ENCODE measurements at regions not wholly inside any gene's neighbourhood (a gene's known extent, or its start where the extent isn't known, plus 50 kb on each side); places are given as distances from the start of the nearest gene placed in this dataset.

- no peak overlapping the region for H3K4me3 ChIP-seq
- no peak overlapping the region for H3K27ac ChIP-seq
- TF ChIP-seq POLR2A (IDR thresholded peaks at IDR 0.05) (no peak), CTCF (IDR thresholded peaks at IDR 0.05) (no peak)
- no peaks in the 10 kb centered on the region for H3K27me3 ChIP-seq
- ATAC-seq (no peak), DNase-seq (no peak)
- intact Hi-C loops (cut with DNase I), result no loop called here
- no peaks in the 10 kb centered on the region for H3K9me3 ChIP-seq
- WGBS (ENCODE audit: insufficient coverage, low coverage, low lambda C conversion rate, missing lambda C conversion rate), result 84% methylated on average over 13 of the region's 13 CpGs
- no peaks in the 10 kb centered on the region for H3K36me3 ChIP-seq
- no peaks in the 10 kb centered on the region for H3K4me1 ChIP-seq
Measured at GRCh38 chr13:89880201-89880600, 1467.3 kb upstream of the MIR17HG start.

- no peaks in the 10 kb centered on the region for H3K36me3 ChIP-seq
- intact Hi-C loops (cut with DNase I), result no loop called here
- no peak for DNase-seq
- no peak overlapping the region for H3K4me3 ChIP-seq
- H3K27me3 ChIP-seq, result no peaks in the 10 kb centered on the region
- H3K9me3 ChIP-seq, result no peaks in the 10 kb centered on the region
- TF ChIP-seq POLR2A (IDR thresholded peaks at IDR 0.05) (no peak), CTCF (IDR thresholded peaks at IDR 0.05) (no peak)
- no peak for ATAC-seq
- 68% methylated on average over 3 of the region's 41 CpGs for WGBS (ENCODE audit: insufficient coverage, low coverage, low lambda C conversion rate, missing lambda C conversion rate)
- H3K27ac ChIP-seq, result no peak overlapping the region
- H3K4me1 ChIP-seq, result no peaks in the 10 kb centered on the region
Measured at GRCh38 chr13:89883893-89884448, 1463.5 kb upstream of the MIR17HG start.

GRCh38 chr13:89890806-89891205, 1456.7 kb upstream of the MIR17HG start:
- H3K4me3 ChIP-seq, result no peak overlapping the region
- DNase-seq, result no peak
- intact Hi-C loops (cut with DNase I), result no loop called here
- no peaks in the 10 kb centered on the region for H3K9me3 ChIP-seq
- no peak for ATAC-seq
- no peaks in the 10 kb centered on the region for H3K4me1 ChIP-seq
- TF ChIP-seq CTCF (IDR thresholded peaks at IDR 0.05) (no peak), POLR2A (IDR thresholded peaks at IDR 0.05) (no peak)
- H3K27me3 ChIP-seq, result no peaks in the 10 kb centered on the region
- no peaks in the 10 kb centered on the region for H3K36me3 ChIP-seq
- H3K27ac ChIP-seq, result no peak overlapping the region

- ATAC-seq, result no peak
- H3K4me1 ChIP-seq, result no peaks in the 10 kb centered on the region
- H3K36me3 ChIP-seq, result no peaks in the 10 kb centered on the region
- no peak overlapping the region for H3K27ac ChIP-seq
- H3K9me3 ChIP-seq, result no peaks in the 10 kb centered on the region
- WGBS (ENCODE audit: insufficient coverage, low coverage, low lambda C conversion rate, missing lambda C conversion rate), result 49% methylated on average over 2 of the region's 2 CpGs
- no peak overlapping the region for H3K4me3 ChIP-seq
- DNase-seq, result no peak
- intact Hi-C loops (cut with DNase I), result no loop called here
- no peaks in the 10 kb centered on the region for H3K27me3 ChIP-seq
- TF ChIP-seq POLR2A (IDR thresholded peaks at IDR 0.05) (no peak), CTCF (IDR thresholded peaks at IDR 0.05) (no peak)
Measured at GRCh38 chr13:89891416-89891815, 1456.1 kb upstream of the MIR17HG start.

GRCh38 chr13:89897681-89898080, 1449.8 kb upstream of the MIR17HG start:
- DNase-seq (no peak), ATAC-seq (no peak)
- TF ChIP-seq CTCF (IDR thresholded peaks at IDR 0.05) (no peak), POLR2A (IDR thresholded peaks at IDR 0.05) (no peak)
- 17% methylated on average over 1 of the region's 1 CpG for WGBS (ENCODE audit: insufficient coverage, low coverage, low lambda C conversion rate, missing lambda C conversion rate)
- Histone ChIP-seq H3K4me3 (no peak overlapping the region), H3K27ac (no peak overlapping the region), H3K4me1 (no peaks in the 10 kb centered on the region), H3K36me3 (no peaks in the 10 kb centered on the region), H3K27me3 (no peaks in the 10 kb centered on the region), H3K9me3 (no peaks in the 10 kb centered on the region)
- intact Hi-C loops (cut with DNase I), result no loop called here
